ENCODE measurements at regions not wholly inside any gene's neighbourhood (a gene's known extent, or its start where the extent isn't known, plus 50 kb on each side); places are given as distances from the start of the nearest gene placed in this dataset.
"Not testable (repeated sequence)": the region's sequence is repeated elsewhere in the genome, so short reads cannot be mapped to it uniquely, and the experiment has no call there.

DNA sequence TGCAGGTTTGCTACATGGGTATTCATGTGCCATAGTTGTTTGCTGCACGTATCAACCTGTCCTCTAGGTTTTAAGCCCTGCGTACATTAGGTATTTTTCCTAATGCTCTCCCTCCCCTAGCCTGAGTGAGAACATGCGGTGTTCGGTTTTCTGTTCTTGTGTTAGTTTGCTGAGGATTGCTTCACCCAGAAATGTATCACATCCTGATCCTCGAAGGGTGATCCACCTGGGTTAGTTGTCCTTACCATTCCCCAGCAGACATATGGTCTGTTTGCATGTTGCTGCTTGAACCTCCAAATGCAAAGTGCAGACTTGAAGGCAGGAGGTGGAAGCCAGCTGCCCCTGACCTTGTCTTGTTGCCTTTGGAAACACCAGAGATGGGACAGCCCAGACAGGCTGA is 161.5 kb upstream of the WDR1 start:
- no peak for DNase-seq (ENCODE audit: low spot score)

DNA sequence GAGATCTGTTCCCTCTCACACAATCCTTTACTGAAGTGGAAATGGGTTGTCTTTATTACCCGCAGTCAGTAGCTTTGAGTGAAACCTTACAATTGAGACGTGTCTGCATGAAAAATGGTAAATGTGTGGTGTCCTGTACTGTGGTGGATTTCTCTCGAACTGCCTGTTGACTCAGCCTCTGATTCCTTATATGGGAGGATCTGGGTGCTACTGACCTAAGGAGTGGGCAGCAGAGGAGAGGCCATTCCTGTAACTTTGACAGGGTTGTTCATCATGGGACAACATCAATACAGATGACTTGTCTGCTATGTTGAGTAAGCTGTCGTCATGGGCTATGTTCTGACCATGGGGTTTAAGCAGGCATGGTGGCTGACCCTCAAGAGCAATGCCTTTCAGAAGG is 159.6 kb upstream of the WDR1 start:
- no peak for DNase-seq (ENCODE audit: low spot score)

DNA sequence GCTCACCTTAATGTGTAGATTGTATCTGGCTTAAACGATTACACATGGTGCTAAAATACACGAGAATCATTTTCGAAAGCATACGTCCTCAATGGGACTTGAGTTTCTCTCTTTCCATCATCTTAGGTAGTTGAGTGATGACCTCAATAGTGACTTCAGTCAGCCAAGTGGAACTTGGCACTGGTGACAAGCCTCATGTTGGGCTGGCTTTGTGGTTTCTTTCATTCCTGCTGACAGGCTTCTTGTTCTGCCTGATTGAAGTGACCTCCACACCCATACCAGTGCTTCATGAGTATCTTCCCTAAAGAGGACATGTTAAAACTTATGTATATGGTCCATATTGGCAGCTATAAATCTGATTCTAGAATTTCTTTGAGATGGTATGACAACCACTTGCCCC is 159.1 kb upstream of the WDR1 start:
- DNase-seq (ENCODE audit: low spot score): no peak

DNA sequence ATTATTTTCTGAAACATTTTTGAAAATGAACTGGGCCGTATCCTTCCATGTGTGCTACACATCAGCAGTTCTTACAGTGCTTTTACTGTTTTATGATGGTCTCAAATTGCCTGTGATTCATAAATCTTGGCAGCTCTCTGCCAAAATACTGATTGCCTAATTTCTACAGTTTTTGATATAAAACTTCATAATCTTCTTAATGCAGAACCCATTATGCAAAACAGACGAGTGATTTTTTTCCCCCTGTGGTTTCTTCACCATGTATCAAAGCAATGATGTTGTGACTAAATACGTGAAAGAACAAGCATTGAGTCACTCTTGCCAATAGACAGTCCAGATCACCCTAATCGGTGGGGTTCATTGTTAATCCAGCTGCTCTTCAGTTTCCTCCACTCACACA is 156.4 kb upstream of the WDR1 start:
- no peak for DNase-seq (ENCODE audit: low spot score)

DNA sequence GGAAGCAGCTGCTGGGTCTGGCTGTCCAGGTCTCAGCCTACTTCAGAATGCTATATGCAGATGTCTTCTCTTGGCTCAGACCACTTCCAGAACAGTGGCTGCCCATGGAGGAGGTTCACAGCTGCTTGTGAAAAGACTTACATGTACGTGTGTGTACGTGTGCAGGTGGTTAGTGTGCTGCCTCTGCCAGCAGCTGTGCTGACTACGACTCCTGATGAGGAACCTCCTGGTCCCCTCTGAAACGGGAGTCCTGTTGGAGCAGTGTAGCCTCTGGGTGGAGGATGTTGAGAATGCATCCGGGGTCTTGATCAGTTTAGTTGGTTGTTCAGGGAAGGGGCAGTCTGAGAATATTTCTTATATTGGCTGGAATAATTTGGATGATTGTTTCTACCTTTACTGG is 155.9 kb upstream of the WDR1 start:
- DNase-seq (ENCODE audit: low spot score): no peak

DNA sequence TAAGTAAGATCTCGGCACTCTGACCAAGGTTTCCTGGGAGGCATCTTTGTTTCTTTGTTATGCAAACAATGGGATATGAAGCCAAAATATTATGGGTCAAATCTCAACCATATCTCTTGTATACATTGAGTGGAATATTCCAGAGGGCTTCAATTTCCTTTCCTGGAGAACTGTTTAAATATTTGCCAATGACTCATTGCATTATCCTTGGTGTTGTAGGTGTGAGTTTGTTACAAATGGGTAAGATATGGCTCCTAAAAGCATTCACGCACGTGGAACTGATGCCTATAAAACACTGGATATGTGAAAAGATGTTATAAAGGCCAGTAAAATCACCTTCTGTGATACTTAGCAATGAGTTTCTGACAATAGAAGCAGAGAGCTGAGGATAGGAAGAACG is 150.5 kb upstream of the WDR1 start:
- DNase-seq (ENCODE audit: low spot score): no peak

DNA sequence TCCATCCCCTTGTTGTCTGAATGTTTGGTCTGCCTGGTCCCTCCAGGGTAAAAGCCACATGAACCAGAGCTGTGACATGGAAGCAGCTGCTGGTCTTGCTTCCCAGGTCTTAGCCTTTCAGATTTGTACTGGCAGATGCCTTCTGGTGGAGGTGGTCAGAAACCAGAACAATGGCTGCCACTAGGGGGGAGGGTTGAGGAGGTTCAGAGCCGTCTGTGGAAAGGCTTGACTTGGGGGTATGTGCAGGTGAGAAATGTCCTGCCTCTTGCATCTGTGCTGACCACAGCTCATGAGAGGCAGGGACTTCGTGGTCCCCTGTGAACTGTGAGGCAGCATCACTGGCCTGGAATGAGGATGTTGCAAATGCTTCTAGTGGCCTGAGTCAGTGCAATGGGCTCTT is 144.2 kb upstream of the WDR1 start:
- no peak for DNase-seq (ENCODE audit: low spot score)

DNA sequence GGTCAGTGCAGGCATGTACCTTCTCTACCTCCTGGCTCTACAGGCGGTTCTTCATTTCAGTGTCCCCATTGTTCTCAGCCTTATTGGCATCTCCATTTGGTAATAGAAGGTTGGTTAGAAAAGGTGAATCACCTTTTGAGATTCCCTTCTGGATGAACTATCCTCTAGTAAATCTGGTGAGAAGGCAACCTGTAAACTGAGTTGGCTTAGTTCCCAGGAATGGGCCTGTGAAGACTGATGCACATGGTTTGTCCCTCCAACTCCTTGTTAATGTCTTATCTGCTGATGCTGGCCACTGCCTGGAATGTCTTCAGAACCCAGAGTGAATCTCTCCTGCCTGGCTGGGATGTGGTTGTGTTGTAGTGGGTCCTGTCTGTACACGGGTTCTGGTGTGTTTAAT is 143.4 kb upstream of the WDR1 start:
- no peak for DNase-seq (ENCODE audit: low spot score)

DNA sequence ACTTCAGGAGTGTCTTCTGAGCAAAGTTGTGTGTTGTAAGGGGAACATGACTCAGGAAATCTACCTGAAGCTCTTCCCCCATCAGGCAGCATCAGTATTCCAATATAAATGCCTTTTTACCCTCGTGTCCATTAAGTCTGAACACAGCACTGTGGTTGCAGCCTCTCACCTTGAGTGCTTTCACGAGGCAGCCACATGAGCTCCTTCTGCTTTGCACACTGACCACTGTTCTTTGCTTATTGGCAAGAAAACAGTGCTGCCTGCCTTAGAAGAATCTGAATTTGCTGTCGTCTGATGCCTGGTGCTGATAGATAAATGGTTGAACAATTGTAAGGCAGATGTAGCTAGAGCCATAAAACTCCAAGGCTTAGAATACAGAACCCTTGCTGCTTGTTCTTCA is 139.6 kb upstream of the WDR1 start:
- no peak for DNase-seq (ENCODE audit: low spot score)

DNA sequence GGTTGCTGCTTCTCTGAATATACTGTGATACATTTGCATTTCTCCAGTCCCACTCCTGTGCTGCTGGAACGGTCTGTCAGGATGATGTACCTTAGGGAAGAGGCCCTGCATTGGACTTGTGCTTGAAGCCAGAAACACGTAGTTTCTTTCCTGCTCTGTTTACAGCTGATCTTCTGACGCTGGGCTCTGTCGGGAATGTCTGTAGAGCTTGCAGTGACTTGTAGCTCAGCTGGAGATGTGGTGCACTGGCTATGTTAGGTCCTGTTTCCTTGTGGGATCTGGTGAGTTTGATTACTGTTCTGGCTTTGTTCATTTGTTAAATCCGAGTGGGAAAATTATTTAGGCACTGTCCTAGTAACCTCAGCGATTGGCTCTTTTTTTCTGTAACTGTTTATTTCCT is 137.2 kb upstream of the WDR1 start:
- no peak for DNase-seq (ENCODE audit: low spot score)

DNA sequence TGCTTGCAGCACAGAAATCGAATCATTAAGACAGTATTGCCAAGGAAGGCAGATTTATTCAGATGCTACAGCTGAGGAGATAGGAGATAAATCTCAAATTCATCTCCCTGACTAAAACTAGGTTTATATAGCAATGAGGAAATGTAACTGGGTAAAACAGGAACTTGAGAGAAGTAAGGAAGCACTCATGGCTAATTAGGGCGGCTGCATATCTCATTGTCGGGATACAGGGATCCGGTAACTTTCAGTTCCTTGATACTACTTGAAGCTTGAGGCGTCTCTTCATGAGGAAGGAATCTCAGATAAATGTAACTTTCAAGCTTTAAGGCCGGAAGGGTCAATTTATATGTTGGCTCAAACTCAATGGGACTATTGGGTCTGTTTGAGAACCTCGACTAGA is 129.2 kb upstream of the WDR1 start:
- DNase-seq (ENCODE audit: low spot score): peak; percentile 1

DNA sequence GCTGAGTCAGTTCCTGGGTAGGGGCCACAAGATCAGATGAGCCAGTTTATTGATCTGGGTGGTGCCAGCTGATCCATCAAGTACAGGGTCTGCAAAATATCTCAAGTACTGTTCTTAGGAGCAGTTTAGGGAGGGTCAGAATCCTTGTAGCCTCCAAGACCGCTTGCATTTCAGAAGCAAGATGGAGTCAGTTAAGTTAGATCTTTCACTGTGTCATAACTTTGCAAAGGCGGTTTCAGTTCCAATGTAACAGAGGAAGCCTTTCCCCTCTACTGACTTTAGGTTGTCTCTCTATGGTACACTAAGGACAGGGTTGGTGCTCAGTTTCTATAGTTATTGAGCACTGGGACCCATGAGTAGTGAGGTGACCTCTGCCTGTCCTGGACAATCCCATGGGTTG is 127.3 kb upstream of the WDR1 start:
- peak; percentile 1 for DNase-seq (ENCODE audit: low spot score)

DNA sequence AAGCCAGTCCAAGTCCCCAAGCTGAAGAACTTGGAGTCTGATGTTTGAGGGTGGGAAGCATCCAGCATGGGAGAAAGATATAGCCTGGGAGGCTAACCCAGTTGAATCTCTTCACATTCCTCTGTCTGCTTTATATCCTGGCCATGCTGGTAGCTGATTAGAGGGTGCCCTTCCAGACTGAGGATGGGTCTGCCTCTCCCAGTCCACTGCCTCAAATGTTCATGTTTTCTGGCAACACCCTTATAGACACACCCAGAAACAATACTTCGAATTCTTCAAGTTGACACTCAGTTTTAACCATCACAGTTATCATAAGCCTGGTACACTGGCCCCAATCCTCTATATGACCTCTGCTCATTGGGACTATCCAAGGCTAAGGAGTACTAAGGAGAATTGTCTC is 124.1 kb upstream of the WDR1 start:
- DNase-seq (ENCODE audit: low spot score): no peak

DNA sequence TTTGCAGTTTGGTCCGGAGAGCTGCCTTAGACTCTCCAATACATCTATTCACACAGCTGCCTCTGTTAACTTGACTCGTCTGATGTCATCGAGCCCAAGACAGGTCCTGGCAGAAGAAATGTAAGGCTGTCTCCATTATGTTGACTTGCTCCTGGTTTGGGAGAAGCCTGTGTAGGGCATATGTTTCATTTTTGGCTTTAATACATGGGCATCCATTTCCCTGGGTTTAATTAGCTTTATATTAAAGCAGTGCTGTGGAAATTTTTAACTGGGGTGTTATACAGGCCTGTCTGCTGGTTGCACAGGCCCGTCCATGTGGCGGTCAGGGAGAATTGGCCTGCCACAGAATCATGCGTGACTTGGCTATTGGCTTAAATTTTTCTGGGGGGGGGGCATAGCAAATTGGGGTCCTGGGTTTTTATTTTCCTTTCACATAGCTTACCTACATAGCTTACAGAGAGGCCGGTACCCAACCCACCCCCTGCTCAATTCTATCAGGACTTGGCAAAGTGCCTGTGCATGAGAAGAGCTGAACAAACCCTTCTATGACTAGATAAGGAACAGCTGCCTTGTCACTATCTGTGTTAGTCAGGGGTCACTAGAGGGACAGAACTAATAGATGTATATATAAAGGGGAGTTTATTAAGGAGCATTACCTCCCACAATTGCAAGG is 123.5 kb upstream of the WDR1 start:
- peak; percentile 50 for DNase-seq (ENCODE audit: low spot score)

DNA sequence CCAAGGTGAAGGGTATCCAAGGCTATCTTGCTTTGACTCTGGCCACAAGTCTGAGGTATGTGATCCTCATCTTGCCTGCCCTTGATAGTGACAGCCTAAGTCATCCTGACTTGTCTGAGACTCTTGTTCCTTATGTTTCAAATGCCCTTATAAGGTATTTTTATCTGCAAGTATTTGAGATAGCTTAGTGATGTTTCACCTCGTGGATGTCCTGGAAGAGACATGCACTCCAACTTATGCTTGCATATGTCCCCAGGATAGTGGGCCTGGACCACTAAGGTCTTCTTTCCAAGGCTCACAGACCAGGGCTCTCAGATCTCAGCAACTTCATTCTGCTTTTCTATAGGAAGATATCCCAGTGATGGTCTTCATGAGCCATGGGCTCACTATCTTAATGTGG is 120.5 kb upstream of the WDR1 start:
- DNase-seq (ENCODE audit: low spot score): peak; percentile 1

DNA sequence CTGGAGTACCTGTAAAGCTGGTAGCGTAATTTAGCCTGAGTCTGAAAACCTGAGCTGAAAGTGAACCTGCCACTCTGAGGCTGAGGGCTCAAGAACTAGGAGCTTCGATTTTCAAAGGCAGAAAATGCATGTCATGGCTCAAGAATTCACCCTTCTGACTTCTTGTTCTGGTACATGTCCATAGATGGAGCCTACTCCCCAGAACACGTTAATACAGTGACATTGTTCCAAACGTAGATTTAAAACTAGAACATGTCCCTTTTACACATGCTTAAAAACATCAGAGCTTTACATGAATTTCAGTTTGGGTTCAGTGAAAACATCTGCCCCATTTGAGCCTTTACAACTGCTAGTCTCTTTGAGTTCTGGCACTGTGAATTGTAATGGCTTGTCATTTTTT is 115.5 kb upstream of the WDR1 start:
- DNase-seq (ENCODE audit: low spot score): no peak

DNA sequence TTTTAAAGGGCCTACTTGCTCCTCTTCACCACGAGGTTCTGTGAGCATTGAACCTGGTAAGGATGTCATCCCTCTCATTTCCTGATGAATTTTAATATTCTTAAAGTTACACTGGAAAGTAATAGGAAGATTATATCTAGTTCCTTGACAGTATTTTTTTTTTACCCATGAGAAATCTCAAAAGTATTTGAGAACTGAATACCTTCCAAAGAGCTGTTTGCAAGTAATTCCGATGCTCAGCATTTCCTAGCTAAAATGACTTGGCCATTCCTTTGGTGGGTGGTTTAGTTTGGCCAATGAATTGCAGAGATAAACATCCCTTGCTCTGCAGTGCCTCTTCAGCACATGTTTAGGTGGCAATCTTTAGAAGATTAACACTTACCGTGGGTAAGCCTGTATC is 110.2 kb upstream of the WDR1 start:
- DNase-seq (ENCODE audit: low spot score): no peak

DNA sequence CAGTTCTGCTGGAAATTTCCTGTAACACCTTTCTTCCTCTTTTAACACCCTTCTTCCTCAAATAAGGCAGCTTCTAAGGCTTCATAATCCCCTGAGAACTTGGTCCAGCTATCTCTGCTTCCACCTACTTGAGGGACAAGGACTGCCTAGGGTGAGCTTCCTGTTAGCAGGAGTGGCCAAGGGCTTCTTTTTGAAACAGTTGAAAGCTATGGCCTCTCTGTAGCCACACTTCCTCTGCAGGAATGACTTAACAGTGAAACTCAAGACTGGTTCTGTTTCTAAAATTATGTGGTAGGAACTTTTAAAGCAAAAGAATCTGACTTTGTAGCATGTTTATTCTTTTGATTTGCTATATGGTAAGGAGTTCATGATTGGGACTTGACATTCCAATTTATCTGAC is 108.5 kb upstream of the WDR1 start:
- no peak for DNase-seq (ENCODE audit: low spot score)

DNA sequence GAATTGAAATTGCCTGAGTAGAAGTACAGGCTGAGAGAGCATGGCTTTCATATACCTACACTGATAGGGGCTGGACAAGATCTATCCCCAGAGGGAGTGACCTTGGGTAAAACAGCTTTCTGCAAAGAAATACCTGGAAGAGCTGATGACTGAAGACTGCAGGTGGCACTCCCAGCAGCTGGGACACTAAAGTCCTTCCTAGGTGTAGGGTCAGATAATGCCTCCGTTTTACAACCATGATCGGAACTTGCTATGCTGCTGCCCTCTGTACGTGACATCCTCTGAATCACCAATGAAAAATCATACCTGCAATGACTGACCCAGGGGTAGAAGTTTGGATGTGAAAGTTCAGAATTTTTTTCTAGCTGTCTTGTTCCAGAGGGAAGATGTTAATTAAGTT is 107.2 kb upstream of the WDR1 start:
- DNase-seq (ENCODE audit: low spot score): no peak

DNA sequence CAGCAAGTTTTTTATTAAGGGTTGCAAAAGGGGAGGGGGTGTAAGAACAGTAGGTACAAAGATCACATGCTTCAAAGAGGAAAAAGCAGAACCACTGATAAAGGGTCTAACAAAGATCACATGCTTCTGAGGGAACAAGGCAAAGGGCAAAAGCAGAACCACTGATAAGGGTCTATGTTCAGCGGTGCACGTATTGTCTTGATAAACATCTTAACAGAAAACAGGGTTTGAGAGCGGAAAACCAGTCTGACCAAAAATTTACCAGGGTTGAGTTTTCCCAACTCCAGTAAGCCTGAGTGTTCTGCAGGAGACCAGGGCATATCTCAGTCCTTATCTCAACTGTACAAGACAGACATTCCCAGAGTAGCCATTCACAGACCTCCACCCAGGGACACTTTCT is 96.9 kb upstream of the WDR1 start:
- DNase-seq (ENCODE audit: low spot score): not testable (repeated sequence)

DNA sequence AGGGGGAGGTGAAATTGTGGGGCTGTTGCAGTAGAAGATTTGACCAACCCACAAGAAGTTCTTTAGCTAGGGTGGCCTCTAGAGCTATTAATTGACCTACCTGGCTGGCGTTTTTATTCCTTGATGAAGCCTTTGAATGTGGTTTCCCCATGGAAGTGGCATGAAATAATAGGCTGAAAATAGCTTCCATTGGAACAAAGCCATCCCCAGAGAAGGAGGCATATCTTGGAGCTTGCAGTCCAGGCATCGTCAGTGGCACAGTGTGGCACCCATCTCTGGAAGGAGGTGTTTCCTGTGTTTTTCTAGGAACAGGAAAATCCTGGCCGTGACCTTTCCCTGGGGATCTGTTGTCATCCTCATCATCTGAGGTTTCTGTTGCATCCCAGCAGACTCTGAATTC is 96.3 kb upstream of the WDR1 start:
- no peak for DNase-seq (ENCODE audit: low spot score)

DNA sequence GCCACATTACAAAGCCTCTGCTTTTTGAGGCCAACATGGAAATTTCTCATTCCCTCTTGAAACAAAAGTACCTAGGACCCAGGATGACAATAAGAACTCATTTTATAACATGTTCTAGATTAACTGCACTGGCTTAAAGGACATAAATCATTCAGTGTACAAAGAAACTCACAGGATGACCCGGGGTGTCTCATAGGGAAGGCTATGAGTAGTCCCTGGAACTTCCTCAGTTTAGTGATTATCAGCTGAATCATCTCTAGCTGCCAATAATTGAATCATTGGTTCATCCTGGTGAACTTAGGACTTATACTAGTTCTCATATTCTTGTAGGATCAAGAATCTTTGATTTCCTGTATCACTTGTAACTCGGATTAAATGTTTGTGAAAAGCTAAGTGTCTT is 95.8 kb upstream of the WDR1 start:
- DNase-seq (ENCODE audit: low spot score): no peak

DNA sequence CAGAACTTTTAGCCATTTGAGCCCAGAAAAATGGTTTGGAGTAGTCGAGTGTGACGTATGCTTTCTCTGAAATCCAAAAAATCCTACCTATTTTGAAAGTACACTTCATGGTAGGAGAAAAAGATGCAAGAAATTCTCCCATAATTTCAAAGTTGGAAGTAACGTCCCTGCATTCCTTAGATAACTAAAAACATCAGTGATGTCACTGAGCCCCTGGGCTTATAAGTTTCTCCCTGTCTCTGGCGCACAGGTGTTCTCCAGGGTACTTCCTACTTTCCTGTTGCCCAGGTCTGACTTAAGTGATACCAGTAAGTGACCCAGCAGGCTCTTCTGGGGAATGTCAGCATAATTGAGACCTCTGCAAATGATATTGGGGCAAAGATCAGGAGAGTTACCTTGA is 90.5 kb upstream of the WDR1 start:
- DNase-seq (ENCODE audit: low spot score): peak; percentile 1

DNA sequence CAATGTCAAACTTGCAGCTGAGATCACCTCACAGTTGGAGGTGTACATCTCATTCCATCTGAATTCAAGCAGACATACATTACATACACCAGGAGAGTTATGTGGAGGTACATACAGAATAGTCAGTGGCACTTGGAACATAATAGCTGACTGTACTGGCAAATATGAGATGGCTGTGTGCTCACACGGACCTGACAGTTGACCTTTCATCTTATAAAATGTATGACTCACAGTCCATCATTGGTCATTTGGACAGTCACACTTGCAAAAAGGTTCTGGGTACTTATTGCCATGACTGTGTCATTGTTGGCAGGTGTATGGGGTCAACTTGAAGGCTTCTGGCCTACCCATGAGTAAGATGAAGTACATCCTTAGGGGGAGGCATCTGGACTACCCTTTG is 88.6 kb upstream of the WDR1 start:
- DNase-seq (ENCODE audit: low spot score): no peak

Data from hematopoietic multipotent progenitor cell treated with erythropoietin and hydrocortisone succinate and interleukin-3 and kit ligand, for 15 days (in vitro differentiated cells).